LNCaP clone FGC (cell line): ENCODE measurements at regions not wholly inside any gene's neighbourhood (a gene's known extent, or its start where the extent isn't known, plus 50 kb on each side); places are given as distances from the start of the nearest gene placed in this dataset.
"Not testable (repeated sequence)": the region's sequence is repeated elsewhere in the genome, so short reads cannot be mapped to it uniquely, and the experiment has no call there.

Experiments used
- DNase-seq: peaks from one replicate; pipeline ENCODE4 v3.0.0-alpha.2; 2011; ENCODE audit warnings: low read depth
- H3K4me3 ChIP-seq: 2 replicates; pipeline ENCODE4 v1.5.1; 2011; ENCODE audit warnings: mild to moderate bottlenecking, low read depth, low read length, control low read depth
- TF ChIP-seq, protein P1 (sequence below): IDR thresholded peaks from 2 replicates; pipeline ENCODE4 v1.5.1; 2012; ENCODE audit warnings: mild to moderate bottlenecking; ENCODE audit not compliant: control insufficient read depth, insufficient read depth; ENCODE audit errors: extremely low read depth

DNA sequence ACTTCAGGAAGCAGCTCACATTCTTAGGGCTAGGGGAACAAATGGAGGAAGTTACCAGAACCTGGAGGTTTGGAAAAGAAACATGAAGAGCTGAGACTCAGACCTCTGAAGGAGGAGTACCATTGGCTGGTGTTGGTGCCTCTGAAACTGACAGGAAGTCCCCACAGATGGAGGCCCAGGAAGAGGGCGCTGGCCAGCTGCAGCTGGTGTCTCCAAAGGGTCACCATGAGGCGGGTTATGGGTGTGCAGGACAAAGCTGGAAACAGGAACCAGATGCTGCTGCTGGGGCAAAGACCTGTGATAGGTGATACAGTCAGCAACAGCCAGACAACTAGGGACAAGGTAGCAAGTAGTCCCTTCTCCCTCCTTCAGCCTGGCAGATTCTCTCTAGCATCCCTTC lies 136.5 kb upstream of the SERPINE2 start:
- DNase-seq: no peak
- TF ChIP-seq, protein P1, sequence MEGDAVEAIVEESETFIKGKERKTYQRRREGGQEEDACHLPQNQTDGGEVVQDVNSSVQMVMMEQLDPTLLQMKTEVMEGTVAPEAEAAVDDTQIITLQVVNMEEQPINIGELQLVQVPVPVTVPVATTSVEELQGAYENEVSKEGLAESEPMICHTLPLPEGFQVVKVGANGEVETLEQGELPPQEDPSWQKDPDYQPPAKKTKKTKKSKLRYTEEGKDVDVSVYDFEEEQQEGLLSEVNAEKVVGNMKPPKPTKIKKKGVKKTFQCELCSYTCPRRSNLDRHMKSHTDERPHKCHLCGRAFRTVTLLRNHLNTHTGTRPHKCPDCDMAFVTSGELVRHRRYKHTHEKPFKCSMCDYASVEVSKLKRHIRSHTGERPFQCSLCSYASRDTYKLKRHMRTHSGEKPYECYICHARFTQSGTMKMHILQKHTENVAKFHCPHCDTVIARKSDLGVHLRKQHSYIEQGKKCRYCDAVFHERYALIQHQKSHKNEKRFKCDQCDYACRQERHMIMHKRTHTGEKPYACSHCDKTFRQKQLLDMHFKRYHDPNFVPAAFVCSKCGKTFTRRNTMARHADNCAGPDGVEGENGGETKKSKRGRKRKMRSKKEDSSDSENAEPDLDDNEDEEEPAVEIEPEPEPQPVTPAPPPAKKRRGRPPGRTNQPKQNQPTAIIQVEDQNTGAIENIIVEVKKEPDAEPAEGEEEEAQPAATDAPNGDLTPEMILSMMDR: no peak
- H3K4me3 ChIP-seq: no peak overlapping the region

DNA sequence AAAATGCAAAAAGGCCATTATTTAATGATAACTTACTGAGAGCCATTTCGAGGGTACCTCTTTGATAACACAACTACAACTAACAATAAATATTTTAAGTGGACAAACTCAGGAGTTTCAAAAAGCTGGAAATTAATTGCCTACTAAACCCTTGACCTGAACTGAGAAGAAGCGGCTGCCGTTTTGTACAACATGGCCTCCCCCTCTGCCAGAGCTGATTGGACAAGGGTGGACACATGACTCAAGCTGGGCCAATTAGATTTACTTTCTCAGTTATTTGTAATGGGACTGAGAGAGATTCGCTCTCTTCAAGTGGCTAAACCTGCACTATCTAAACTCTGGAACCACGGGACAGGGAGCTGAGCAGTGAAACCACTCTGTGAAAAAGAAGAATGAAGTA lies 135.9 kb upstream of the SERPINE2 start:
- H3K4me3 ChIP-seq: no peak overlapping the region
- TF ChIP-seq, protein P1: no peak
- DNase-seq: no peak

DNA sequence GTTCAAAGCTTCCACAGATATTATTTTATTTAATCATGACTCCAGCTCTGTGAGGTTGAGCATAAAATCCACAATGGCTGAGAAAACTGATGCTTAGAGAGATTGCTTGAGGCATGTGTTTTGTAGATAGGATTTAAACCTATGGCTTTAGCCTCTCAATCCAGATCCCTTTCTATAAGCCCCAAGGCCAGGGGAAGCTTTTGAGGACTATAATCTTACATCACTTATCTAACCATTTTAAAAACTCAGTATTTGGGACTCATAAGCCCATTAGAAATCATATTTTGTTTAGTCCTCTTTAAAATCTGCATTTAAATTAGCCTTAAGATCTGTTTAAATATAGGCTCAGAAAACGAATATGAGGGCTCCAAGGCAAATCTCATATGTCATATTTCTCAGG lies 135.4 kb upstream of the SERPINE2 start:
- DNase-seq: no peak
- TF ChIP-seq, protein P1: no peak
- H3K4me3 ChIP-seq: no peak overlapping the region

DNA sequence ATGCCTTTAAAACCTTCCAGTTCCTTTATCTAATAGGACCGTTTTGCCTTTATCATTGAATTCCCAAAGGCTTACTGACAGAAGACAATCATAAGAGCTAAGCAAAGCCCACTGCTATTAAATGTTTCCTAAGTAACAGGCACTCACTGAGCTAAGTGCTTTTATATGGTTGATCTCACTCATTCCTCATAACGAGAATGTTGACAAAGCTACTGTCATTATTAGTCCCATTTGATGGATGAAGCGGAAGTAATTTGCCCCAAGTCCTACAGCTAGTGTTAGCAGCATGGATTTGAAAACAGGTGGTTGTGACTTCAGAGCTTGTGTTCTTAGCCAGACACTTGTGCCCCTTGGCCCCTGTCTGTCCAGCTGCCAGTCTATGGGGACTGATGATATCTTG lies 134.8 kb upstream of the SERPINE2 start:
- no peak overlapping the region for H3K4me3 ChIP-seq
- TF ChIP-seq, protein P1: no peak
- DNase-seq: no peak

DNA sequence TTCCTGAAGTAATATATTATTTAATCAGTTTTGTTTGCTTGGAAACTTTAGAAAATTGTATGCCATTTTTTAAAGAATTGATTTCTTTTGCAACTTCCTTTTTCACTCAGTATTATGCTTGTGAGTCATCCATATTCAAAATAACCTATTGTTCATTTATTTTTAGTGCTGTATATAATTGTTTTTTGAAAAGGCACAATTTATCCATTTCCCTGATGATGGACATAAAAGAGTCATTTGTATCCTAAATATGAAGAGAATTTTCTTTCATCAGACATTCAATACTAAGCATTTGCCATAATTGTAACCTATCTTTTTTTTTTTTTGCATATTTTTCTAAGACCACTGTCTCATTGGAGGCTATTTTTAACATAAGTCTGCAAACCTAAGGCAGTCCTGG lies 134.1 kb upstream of the SERPINE2 start:
- DNase-seq: no peak
- TF ChIP-seq, protein P1: no peak
- no peak overlapping the region for H3K4me3 ChIP-seq

DNA sequence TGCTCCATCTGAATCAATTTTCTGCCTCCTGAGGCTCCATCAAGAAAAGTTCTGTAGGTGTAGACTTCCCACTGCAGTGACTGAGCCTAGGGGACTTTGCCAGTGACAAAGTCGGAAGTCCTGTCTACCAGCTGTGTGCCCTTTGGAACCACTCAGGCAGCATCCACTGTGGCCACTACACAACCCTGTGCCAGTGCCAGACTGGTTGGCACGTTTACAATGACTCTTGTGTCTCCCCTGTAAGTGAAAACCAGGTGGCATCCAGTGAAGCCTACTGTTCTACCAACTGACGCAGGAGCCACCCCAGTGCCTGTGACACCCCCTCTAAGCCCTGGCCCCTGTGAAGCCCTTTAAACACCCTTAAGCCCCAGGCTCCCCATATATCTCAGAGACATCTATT lies 132.1 kb upstream of the SERPINE2 start:
- no peak for DNase-seq
- no peak overlapping the region for H3K4me3 ChIP-seq
- TF ChIP-seq, protein P1: no peak

DNA sequence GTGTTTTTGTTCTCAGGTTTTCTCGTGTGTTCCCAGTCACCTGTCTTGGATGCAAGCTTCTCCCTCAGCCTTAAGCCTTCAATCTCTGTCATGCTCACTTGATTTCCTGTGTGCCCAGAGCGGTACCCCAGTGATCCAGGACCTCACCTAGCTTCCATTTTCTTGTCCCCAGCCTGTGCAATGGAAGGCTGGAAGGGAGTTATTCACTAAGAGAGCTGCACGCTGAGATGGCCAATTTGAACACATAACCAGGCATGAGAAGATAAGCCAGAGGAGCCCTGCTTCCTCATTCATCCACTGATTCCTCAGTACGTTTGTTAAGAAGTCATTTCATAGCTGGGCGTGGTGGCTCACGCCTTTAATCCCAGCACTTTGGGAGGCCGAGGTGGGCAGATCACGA lies 130.8 kb upstream of the SERPINE2 start:
- no peak overlapping the region for H3K4me3 ChIP-seq

DNA sequence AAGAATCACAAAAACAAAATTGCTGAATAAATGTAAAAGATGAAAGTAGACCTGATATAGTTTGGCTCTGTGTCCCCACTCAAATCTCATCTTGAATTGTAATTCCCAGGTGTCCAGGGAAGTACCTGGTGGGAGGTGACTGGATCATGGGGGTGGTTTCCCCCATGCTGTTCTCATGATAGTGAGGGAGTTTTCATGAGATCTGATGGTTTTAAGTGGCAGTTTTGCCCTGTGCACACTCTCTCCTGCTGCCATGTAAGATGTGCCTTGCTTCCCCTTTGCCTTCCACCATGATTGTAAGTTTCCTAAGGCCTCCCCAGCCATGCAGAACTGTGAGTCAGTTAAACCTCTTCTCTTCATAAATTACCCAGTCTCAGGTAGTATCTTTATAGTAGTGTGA lies 128.7 kb upstream of the SERPINE2 start:
- H3K4me3 ChIP-seq, DNase-seq: not testable (repeated sequence)

More for the DNA sequence above, 130.8 kb upstream of the SERPINE2 start:
- TF ChIP-seq, protein P1: no peak
- DNase-seq: no peak
